NCI-H2227 (cell line): ENCODE measurements at regions not wholly inside any gene's neighbourhood (a gene's known extent, or its start where the extent isn't known, plus 50 kb on each side); places are given as distances from the start of the nearest gene placed in this dataset.

Experiments used
- DNase-seq: peaks from one replicate; lab custom pipeline; 2025; ENCODE audit not compliant: unreplicated experiment; lab: John Stamatoyannopoulos, UW

- no peak for DNase-seq
Measured at GRCh38 chr9:515665-516064, 301.0 kb downstream of the DOCK8 start.

- no peak for DNase-seq
Measured at GRCh38 chr9:517993-518392, 303.3 kb downstream of the DOCK8 start.

- DNase-seq = no peak
Measured at GRCh38 chr9:518540-518939, 303.9 kb downstream of the DOCK8 start.

GRCh38 chr9:519579-519978, 304.9 kb downstream of the DOCK8 start:
- no peak for DNase-seq

- DNase-seq = no peak
Measured at GRCh38 chr9:520302-520701, 305.6 kb downstream of the DOCK8 start.

- no peak for DNase-seq
Measured at GRCh38 chr9:522190-522589, 307.5 kb downstream of the DOCK8 start.

GRCh38 chr9:522658-523057, 308.0 kb downstream of the DOCK8 start:
- DNase-seq = no peak

- no peak for DNase-seq
Measured at GRCh38 chr9:523444-523843, 308.8 kb downstream of the DOCK8 start.

- no peak for DNase-seq
Measured at GRCh38 chr9:524008-524407, 309.3 kb downstream of the DOCK8 start.

GRCh38 chr9:526904-527591, 312.4 kb downstream of the DOCK8 start:
- no peak for DNase-seq

GRCh38 chr9:529731-530130, 311.8 kb upstream of the DMRT1 start:
- no peak for DNase-seq

GRCh38 chr9:530681-531080, 310.8 kb upstream of the DMRT1 start:
- DNase-seq = no peak

GRCh38 chr9:532707-533106, 308.8 kb upstream of the DMRT1 start:
- DNase-seq = no peak

- DNase-seq = no peak
Measured at GRCh38 chr9:534886-535285, 306.6 kb upstream of the DMRT1 start.

GRCh38 chr9:535356-535755, 306.1 kb upstream of the DMRT1 start:
- no peak for DNase-seq

GRCh38 chr9:536597-537511, 304.6 kb upstream of the DMRT1 start:
- DNase-seq = no peak

GRCh38 chr9:543478-543877, 298.0 kb upstream of the DMRT1 start:
- DNase-seq = no peak

- no peak for DNase-seq
Measured at GRCh38 chr9:545480-545879, 296.0 kb upstream of the DMRT1 start.

GRCh38 chr9:546235-546634, 295.3 kb upstream of the DMRT1 start:
- DNase-seq = no peak

- no peak for DNase-seq
Measured at GRCh38 chr9:546797-547223, 294.7 kb upstream of the DMRT1 start.

- no peak for DNase-seq
Measured at GRCh38 chr9:547314-547713, 294.2 kb upstream of the DMRT1 start.

- DNase-seq = no peak
Measured at GRCh38 chr9:549455-549997, 292.0 kb upstream of the DMRT1 start.
